B cell (primary cell): ENCODE measurements at regions not wholly inside any gene's neighbourhood (a gene's known extent, or its start where the extent isn't known, plus 50 kb on each side); places are given as distances from the start of the nearest gene placed in this dataset.

Experiments used
- CTCF ChIP-seq: fragments of 200-600 bp; IDR thresholded peaks from one replicate; pipeline ENCODE4 v1.8.0; 2022; ENCODE audit warnings: antibody characterized with exemption, mild to moderate bottlenecking
- EZH2 ChIP-seq: IDR thresholded peaks from 2 replicates; pipeline ENCODE4 v1.6.1; 2012; ENCODE audit warnings: borderline replicate concordance, low read depth, mild to moderate bottlenecking, moderate library complexity, low read length; ENCODE audit not compliant: insufficient read depth, poor library complexity, severe bottlenecking

GRCh38 chr9:87184956-87185642, 237.8 kb upstream of the GAS1 start:
- TF ChIP-seq CTCF (no peak), EZH2 (no peak)
